Lung (tissue), 11 donors: ENCODE measurements at regions not wholly inside any gene's neighbourhood (a gene's known extent, or its start where the extent isn't known, plus 50 kb on each side); places are given as distances from the start of the nearest gene placed in this dataset.

Experiments used
- ATAC-seq: fragments of 200-7000 bp; cut with Tn5 transposase; one replicate; pipeline ENCODE4 v1.9.1; 2020; ENCODE audit warnings: moderate number of reproducible peaks; ENCODE audit not compliant: insufficient read depth, low FRiP score
- DNase-seq, 3 donors: peaks; one replicate each; pipeline ENCODE4 v3.0.0-alpha.2; 2013 to 2017
- H3K27ac ChIP-seq, 2 donors: one replicate each; pipeline ENCODE4 v1.5.1; 2013; ENCODE audit warnings: mild to moderate bottlenecking in 2 of 2, moderate library complexity in 2 of 2, control low read depth in 1 of 2, inconsistent platforms in 1 of 2, low read depth in 1 of 2, low read length in 1 of 2
- H3K27me3 ChIP-seq, 3 donors: one replicate each; pipeline ENCODE4 v1.5.1; 2013; ENCODE audit warnings: low read length in 2 of 3; ENCODE audit not compliant: control insufficient read depth in 3 of 3, insufficient read depth in 3 of 3
- H3K36me3 ChIP-seq, 4 donors: one replicate each; pipeline ENCODE4 v1.5.1; 2013; ENCODE audit warnings: low read length in 4 of 4, mild to moderate bottlenecking in 1 of 4, moderate library complexity in 1 of 4; ENCODE audit not compliant: control insufficient read depth in 4 of 4, insufficient read depth in 4 of 4
- H3K4me1 ChIP-seq, 5 donors: one replicate each; pipeline ENCODE4 v1.5.1; 2013; ENCODE audit warnings: low read length in 5 of 5, mild to moderate bottlenecking in 2 of 5, moderate library complexity in 1 of 5; ENCODE audit not compliant: control insufficient read depth in 5 of 5, insufficient read depth in 5 of 5
- H3K4me3 ChIP-seq: one replicate; pipeline ENCODE4 v1.5.1; 2013; ENCODE audit warnings: mild to moderate bottlenecking, control low read depth, moderate library complexity
- H3K9ac ChIP-seq, 2 donors: one replicate each; pipeline ENCODE4 v1.5.1; 2013; ENCODE audit warnings: low read length in 2 of 2, control low read depth in 1 of 2; ENCODE audit not compliant: insufficient read depth in 1 of 2
- H3K9me3 ChIP-seq, 4 donors: one replicate each; pipeline ENCODE4 v1.5.1; 2013; ENCODE audit warnings: low read length in 3 of 4, mild to moderate bottlenecking in 1 of 4, moderate library complexity in 1 of 4; ENCODE audit not compliant: control insufficient read depth in 4 of 4, insufficient read depth in 3 of 4
- WGBS, 2 donors: extraction: QIAGEN DNeasy Blood & Tissue Kit; methylation state at CpG; one replicate each; pipeline ENCODE4 v1.1.7; 2013; 5-methylcytosine and 5-hydroxymethylcytosine counted together
- TF ChIP-seq, protein P1 (sequence below): IDR thresholded peaks from 2 replicates; pipeline ENCODE4 v1.5.1; 2012; ENCODE audit warnings: mild to moderate bottlenecking; ENCODE audit errors: control extremely low read depth, extremely low read depth
- donor health status: control.
- donor health status: control.
- donor health status: Bipolar disorder and iron deficiency.
- donor health status: healthy.
- donor health status: DM: yes; HTN: yes; CAD: no.

GRCh38 chrX:128759177-128759576 is 707.0 kb upstream of the ACTRT1 start:
- DNase-seq (no peak), ATAC-seq (no peak)
- no peak overlapping the region for H3K4me3 ChIP-seq
- no peaks in the 10 kb centered on the region for H3K36me3 ChIP-seq
- WGBS, 2 donors, result 60 to 70% methylated on average over 1 of the region's 1 CpG
- no peaks in the 10 kb centered on the region for H3K27me3 ChIP-seq
- no peak overlapping the region for H3K27ac ChIP-seq
- no peaks in the 10 kb centered on the region for H3K9me3 ChIP-seq
- H3K4me1 ChIP-seq, result no peaks in the 10 kb centered on the region
- TF ChIP-seq, protein P1, sequence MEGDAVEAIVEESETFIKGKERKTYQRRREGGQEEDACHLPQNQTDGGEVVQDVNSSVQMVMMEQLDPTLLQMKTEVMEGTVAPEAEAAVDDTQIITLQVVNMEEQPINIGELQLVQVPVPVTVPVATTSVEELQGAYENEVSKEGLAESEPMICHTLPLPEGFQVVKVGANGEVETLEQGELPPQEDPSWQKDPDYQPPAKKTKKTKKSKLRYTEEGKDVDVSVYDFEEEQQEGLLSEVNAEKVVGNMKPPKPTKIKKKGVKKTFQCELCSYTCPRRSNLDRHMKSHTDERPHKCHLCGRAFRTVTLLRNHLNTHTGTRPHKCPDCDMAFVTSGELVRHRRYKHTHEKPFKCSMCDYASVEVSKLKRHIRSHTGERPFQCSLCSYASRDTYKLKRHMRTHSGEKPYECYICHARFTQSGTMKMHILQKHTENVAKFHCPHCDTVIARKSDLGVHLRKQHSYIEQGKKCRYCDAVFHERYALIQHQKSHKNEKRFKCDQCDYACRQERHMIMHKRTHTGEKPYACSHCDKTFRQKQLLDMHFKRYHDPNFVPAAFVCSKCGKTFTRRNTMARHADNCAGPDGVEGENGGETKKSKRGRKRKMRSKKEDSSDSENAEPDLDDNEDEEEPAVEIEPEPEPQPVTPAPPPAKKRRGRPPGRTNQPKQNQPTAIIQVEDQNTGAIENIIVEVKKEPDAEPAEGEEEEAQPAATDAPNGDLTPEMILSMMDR, result no peak
- H3K9ac ChIP-seq, result no peak overlapping the region

GRCh38 chrX:128754130-128754529 is 701.9 kb upstream of the ACTRT1 start:
- Histone ChIP-seq H3K27me3 (no peaks in the 10 kb centered on the region), H3K27ac (no peak overlapping the region), H3K9ac (no peak overlapping the region), H3K36me3 (no peaks in the 10 kb centered on the region), H3K4me3 (no peak overlapping the region), H3K9me3 (no peaks in the 10 kb centered on the region), H3K4me1 (no peaks in the 10 kb centered on the region)
- no peak for ATAC-seq
- TF ChIP-seq, protein P1, result no peak
- DNase-seq, result no peak

GRCh38 chrX:128739539-128739938 is 687.3 kb upstream of the ACTRT1 start:
- no peaks in the 10 kb centered on the region for H3K27me3 ChIP-seq
- no peak overlapping the region for H3K9ac ChIP-seq

GRCh38 chrX:128728943-128729342 is 676.7 kb upstream of the ACTRT1 start:
- H3K36me3 ChIP-seq, result no peaks in the 10 kb centered on the region
- DNase-seq (peak in 1 of 3 donors; percentile 14), ATAC-seq (no peak)
- H3K9me3 ChIP-seq, result no peaks in the 10 kb centered on the region
- H3K4me3 ChIP-seq, result no peak overlapping the region
- H3K9ac ChIP-seq, result no peak overlapping the region
- WGBS, 2 donors, result 59 to 63% methylated on average over 1 of the region's 1 CpG
- TF ChIP-seq, protein P1, result no peak
- H3K27me3 ChIP-seq, result no peaks in the 10 kb centered on the region
- H3K4me1 ChIP-seq, result no peaks in the 10 kb centered on the region
- H3K27ac ChIP-seq, result no peak overlapping the region

More at GRCh38 chrX:128739539-128739938, 687.3 kb upstream of the ACTRT1 start:
- TF ChIP-seq, protein P1, result no peak
- H3K4me3 ChIP-seq, result no peak overlapping the region
- DNase-seq, result peak in 2 of 3 donors; percentile 1 to 40
- H3K27ac ChIP-seq, result no peak overlapping the region
- H3K9me3 ChIP-seq, result no peaks in the 10 kb centered on the region
- WGBS, 2 donors, result 44 to 86% methylated on average over 1 of the region's 1 CpG
- no peaks in the 10 kb centered on the region for H3K4me1 ChIP-seq
- ATAC-seq, result no peak
- no peaks in the 10 kb centered on the region for H3K36me3 ChIP-seq
